CD14-positive monocyte (primary cell): ENCODE measurements at regions not wholly inside any gene's neighbourhood (a gene's known extent, or its start where the extent isn't known, plus 50 kb on each side); places are given as distances from the start of the nearest gene placed in this dataset.

Experiments used
- DNase-seq, 3 donors: peaks; one replicate each; pipeline ENCODE4 v3.0.0-alpha.2; 2011 to 2022
- H2AFZ ChIP-seq: 2 replicates; pipeline ENCODE4 v1.6.0; 2012; ENCODE audit warnings: mild to moderate bottlenecking, low read depth, low read length, inconsistent platforms; ENCODE audit not compliant: insufficient read depth, poor library complexity, severe bottlenecking
- H3K27ac ChIP-seq, 2 donors: 1 replicate in 1 of 2; 2 replicates in 1 of 2; pipeline ENCODE4 v1.5.1; 2012 to 2013; ENCODE audit warnings: low read length in 2 of 2, control low read depth in 1 of 2, inconsistent platforms in 1 of 2, low read depth in 1 of 2, mild to moderate bottlenecking in 1 of 2
- H3K27me3 ChIP-seq, 2 donors: one replicate each; pipeline versions ENCODE4 v1.6.0 to v1.6.1; 2011 to 2013; ENCODE audit warnings: low read length in 2 of 2; ENCODE audit not compliant: control insufficient read depth in 2 of 2, insufficient read depth in 2 of 2
- H3K36me3 ChIP-seq, 2 donors: replicated peaks in 1 of 2; 1 replicate in 1 of 2; 2 replicates in 1 of 2; pipeline versions ENCODE4 v1.5.1 to v1.6.1; 2012 to 2013; ENCODE audit warnings: low read length in 2 of 2, control low read depth in 1 of 2, inconsistent platforms in 1 of 2, mild to moderate bottlenecking in 1 of 2; ENCODE audit not compliant: insufficient read depth in 2 of 2, control insufficient read depth in 1 of 2
- H3K4me1 ChIP-seq, 2 donors: 1 replicate in 1 of 2; 2 replicates in 1 of 2; pipeline versions ENCODE4 v1.5.1 to v1.6.1; 2012 to 2013; ENCODE audit warnings: low read length in 2 of 2, control low read depth in 1 of 2, inconsistent platforms in 1 of 2, mild to moderate bottlenecking in 1 of 2, moderate library complexity in 1 of 2; ENCODE audit not compliant: insufficient read depth in 2 of 2, control insufficient read depth in 1 of 2
- H3K4me2 ChIP-seq: replicated peaks from 2 replicates; pipeline ENCODE3; 2012; ENCODE audit warnings: low read length, moderate library complexity, mild to moderate bottlenecking; ENCODE audit not compliant: poor library complexity, severe bottlenecking; ENCODE audit errors: extremely low read depth
- H3K4me3 ChIP-seq, 3 experiments: fragments of 200-600 bp in 1 of 3; sonication (generic) in 1 of 3; replicated peaks in 1 of 3; 1 replicate in 2 of 3; 2 replicates in 1 of 3; pipeline ENCODE4 v1.5.1; 2011 to 2013; ENCODE audit warnings: low read length in 3 of 3, mild to moderate bottlenecking in 3 of 3, control low read depth in 2 of 3, low read depth in 2 of 3, inconsistent platforms in 1 of 3, moderate library complexity in 1 of 3
- H3K79me2 ChIP-seq: 2 replicates; pipeline ENCODE4 v1.6.0; 2012; ENCODE audit warnings: mild to moderate bottlenecking, control low read depth, inconsistent platforms, low read length, moderate library complexity; ENCODE audit not compliant: insufficient read depth
- H3K9ac ChIP-seq: 2 replicates; pipeline ENCODE4 v1.6.0; 2017; ENCODE audit warnings: low read length, mild to moderate bottlenecking; ENCODE audit not compliant: insufficient read depth, poor library complexity, severe bottlenecking
- H3K9me3 ChIP-seq, 2 donors: replicated peaks in 1 of 2; 1 replicate in 1 of 2; 2 replicates in 1 of 2; pipeline versions ENCODE4 v1.5.1 to v1.6.1; 2012 to 2013; ENCODE audit warnings: low read length in 2 of 2, control low read depth in 1 of 2; ENCODE audit not compliant: control insufficient read depth in 1 of 2, insufficient read depth in 1 of 2
- H4K20me1 ChIP-seq: 2 replicates; pipeline ENCODE4 v1.6.0; 2012; ENCODE audit warnings: mild to moderate bottlenecking, low read length, control low read depth, moderate library complexity; ENCODE audit not compliant: insufficient read depth
- H3K27ac Mint-ChIP-seq, 7 donors: one replicate each; pipeline ENCODE4 v1.8.0; 2020; ENCODE audit warnings: mild to moderate bottlenecking in 7 of 7, mixed read lengths in 7 of 7, moderate library complexity in 6 of 7, inconsistent platforms in 2 of 7
- H3K27me3 Mint-ChIP-seq, 3 donors: one replicate each; pipeline ENCODE4 v1.8.0; 2021 to 2022; ENCODE audit warnings: low read depth in 3 of 3, mild to moderate bottlenecking in 3 of 3, mixed read lengths in 3 of 3, moderate library complexity in 3 of 3, inconsistent platforms in 1 of 3
- H3K36me3 Mint-ChIP-seq, 2 donors: one replicate each; pipeline ENCODE4 v1.8.0; 2020; ENCODE audit warnings: mixed read lengths in 2 of 2, inconsistent platforms in 1 of 2, mild to moderate bottlenecking in 1 of 2
- H3K4me1 Mint-ChIP-seq: one replicate; pipeline ENCODE4 v1.8.0; 2020; ENCODE audit warnings: mild to moderate bottlenecking, mixed read lengths
- H3K4me3 Mint-ChIP-seq, 2 donors: one replicate each; pipeline ENCODE4 v1.8.0; 2020; ENCODE audit warnings: mild to moderate bottlenecking in 2 of 2, mixed read lengths in 2 of 2, moderate library complexity in 1 of 2
- H3K9me3 Mint-ChIP-seq, 7 donors: one replicate each; pipeline ENCODE4 v1.8.0; 2020 to 2022; ENCODE audit warnings: mixed read lengths in 7 of 7, mild to moderate bottlenecking in 6 of 7, moderate library complexity in 6 of 7, inconsistent platforms in 2 of 7
- CTCF ChIP-seq: fragments of 200-600 bp; IDR thresholded peaks from one replicate; pipeline ENCODE4 v1.8.0; 2022; ENCODE audit warnings: antibody characterized with exemption, mild to moderate bottlenecking
- WGBS: methylation state at CpG from one replicate; pipeline ENCODE4 v1.1.5; 2013; ENCODE audit warnings: missing lambda C conversion rate; ENCODE audit not compliant: insufficient coverage; 5-methylcytosine and 5-hydroxymethylcytosine counted together
- intact Hi-C, 2 donors: fragments of 100-400 bp; cut with micrococcal nuclease; formaldehyde crosslinking; loops; one replicate each; pipeline versions ENCODE4 v1.15.0 to v1.15.1; 2023

GRCh38 chr21:19950347-19950746 lies 1047.9 kb upstream of the NCAM2 start:
- Histone ChIP-seq H3K9me3 (peaks cover 3% of the 10 kb centered on the region in 2 donors), H3K36me3 (no peaks in the 10 kb centered on the region), H3K4me1 (no peaks in the 10 kb centered on the region), H3K4me3 (no peak overlapping the region), H4K20me1 (no peaks in the 10 kb centered on the region), H3K4me2 (no peak overlapping the region), H3K27ac (no peak overlapping the region), H3K79me2 (no peaks in the 10 kb centered on the region), H3K9ac (no peak overlapping the region), H2AFZ (no peak overlapping the region), H3K27me3 (no peaks in the 10 kb centered on the region)
- intact Hi-C loops, result no loop called here
- H3K36me3 Mint-ChIP-seq, result no peaks in the 10 kb centered on the region
- H3K4me1 Mint-ChIP-seq, result no peaks in the 10 kb centered on the region
- H3K9me3 Mint-ChIP-seq, result peaks cover 2 to 10% (median 5%) of the 10 kb centered on the region in 7 donors
- WGBS, result no CpG with 5 or more reads among the region's 2 CpGs
- no peak overlapping the region for H3K27ac Mint-ChIP-seq
- no peak for TF ChIP-seq CTCF
- no peak for DNase-seq
- H3K4me3 Mint-ChIP-seq, result no peak overlapping the region
- H3K27me3 Mint-ChIP-seq, result no peaks in the 10 kb centered on the region

GRCh38 chr21:19969156-19969555 lies 1029.1 kb upstream of the NCAM2 start:
- Histone ChIP-seq H4K20me1 (no peaks in the 10 kb centered on the region), H3K79me2 (no peaks in the 10 kb centered on the region), H2AFZ (no peak overlapping the region), H3K27ac (no peak overlapping the region), H3K4me2 (no peak overlapping the region), H3K4me1 (no peaks in the 10 kb centered on the region), H3K9ac (no peak overlapping the region), H3K36me3 (no peaks in the 10 kb centered on the region), H3K9me3 (peaks cover 8 to 10% of the 10 kb centered on the region in 2 donors), H3K27me3 (no peaks in the 10 kb centered on the region), H3K4me3 (no peak overlapping the region)
- no peak overlapping the region for H3K27ac Mint-ChIP-seq
- no peak for TF ChIP-seq CTCF
- H3K27me3 Mint-ChIP-seq, result peaks cover 0 to 2% (median 2%) of the 10 kb centered on the region in 3 donors
- DNase-seq, result no peak
- intact Hi-C loops, result no loop called here
- H3K9me3 Mint-ChIP-seq, result peaks cover 4 to 17% (median 10%) of the 10 kb centered on the region in 7 donors
- no peaks in the 10 kb centered on the region for H3K36me3 Mint-ChIP-seq
- H3K4me3 Mint-ChIP-seq, result no peak overlapping the region
- H3K4me1 Mint-ChIP-seq, result no peaks in the 10 kb centered on the region
